ENCODE measurements at regions not wholly inside any gene's neighbourhood (a gene's known extent, or its start where the extent isn't known, plus 50 kb on each side); places are given as distances from the start of the nearest gene placed in this dataset.
"Not testable (repeated sequence)": the region's sequence is repeated elsewhere in the genome, so short reads cannot be mapped to it uniquely, and the experiment has no call there.

- FAIRE-seq, result no peak
- no peak for DNase-seq (ENCODE audit: insufficient read length, low spot score)
These were observed 554.4 kb downstream of the IGSF11 start for GRCh38 chr3:118480101-118480860.

GRCh38 chr3:118485693-118486092 is 549.0 kb downstream of the IGSF11 start:
- DNase-seq (ENCODE audit: insufficient read length, low spot score) (no peak), FAIRE-seq (no peak)

- FAIRE-seq (no peak), DNase-seq (ENCODE audit: insufficient read length, low spot score) (no peak)
These were observed 546.9 kb downstream of the IGSF11 start for GRCh38 chr3:118487734-118488133.

- FAIRE-seq (no peak), DNase-seq (ENCODE audit: insufficient read length, low spot score) (no peak)
These were observed 545.9 kb downstream of the IGSF11 start for GRCh38 chr3:118488732-118489131.

GRCh38 chr3:118495206-118495605 is 539.4 kb downstream of the IGSF11 start:
- no peak for DNase-seq (ENCODE audit: insufficient read length, low spot score)
- no peak for FAIRE-seq

- DNase-seq (ENCODE audit: insufficient read length, low spot score) (no peak), FAIRE-seq (no peak)
These were observed 537.4 kb downstream of the IGSF11 start for GRCh38 chr3:118497274-118497673.

GRCh38 chr3:118501152-118501551 is 533.5 kb downstream of the IGSF11 start:
- FAIRE-seq (no peak), DNase-seq (ENCODE audit: insufficient read length, low spot score) (no peak)

GRCh38 chr3:118504906-118505305 is 529.7 kb downstream of the IGSF11 start:
- no peak for FAIRE-seq
- DNase-seq (ENCODE audit: insufficient read length, low spot score), result no peak

GRCh38 chr3:118505784-118506183 is 528.9 kb downstream of the IGSF11 start:
- FAIRE-seq (no peak), DNase-seq (ENCODE audit: insufficient read length, low spot score) (no peak)

GRCh38 chr3:118511402-118511801 is 523.2 kb downstream of the IGSF11 start:
- DNase-seq (ENCODE audit: insufficient read length, low spot score), result no peak
- FAIRE-seq, result no peak

- DNase-seq (ENCODE audit: insufficient read length, low spot score) (no peak), FAIRE-seq (no peak)
These were observed 522.3 kb downstream of the IGSF11 start for GRCh38 chr3:118512301-118512700.

GRCh38 chr3:118525077-118525476 is 509.6 kb downstream of the IGSF11 start:
- DNase-seq (ENCODE audit: insufficient read length, low spot score), result no peak
- FAIRE-seq, result no peak

- FAIRE-seq (no peak), DNase-seq (ENCODE audit: insufficient read length, low spot score) (no peak)
These were observed 507.7 kb downstream of the IGSF11 start for GRCh38 chr3:118526758-118527513.

GRCh38 chr3:118527514-118528044 is 507.1 kb downstream of the IGSF11 start:
- FAIRE-seq, result no peak

GRCh38 chr3:118529554-118529953 is 505.1 kb downstream of the IGSF11 start:
- no peak for DNase-seq (ENCODE audit: insufficient read length, low spot score)
- FAIRE-seq, result no peak

More at GRCh38 chr3:118527514-118528044, 507.1 kb downstream of the IGSF11 start:
- DNase-seq (ENCODE audit: insufficient read length, low spot score), result no peak

GRCh38 chr3:118530350-118530922 is 504.2 kb downstream of the IGSF11 start:
- FAIRE-seq, result no peak
- no peak for DNase-seq (ENCODE audit: insufficient read length, low spot score)

- not testable (repeated sequence) for FAIRE-seq; DNase-seq (ENCODE audit: insufficient read length, low spot score)
These were observed 503.7 kb downstream of the IGSF11 start for GRCh38 chr3:118530927-118531356.

GRCh38 chr3:118531816-118532215 is 502.8 kb downstream of the IGSF11 start:
- no peak for FAIRE-seq
- DNase-seq (ENCODE audit: insufficient read length, low spot score), result no peak

- DNase-seq (ENCODE audit: insufficient read length, low spot score), result no peak
- no peak for FAIRE-seq
These were observed 501.0 kb downstream of the IGSF11 start for GRCh38 chr3:118533676-118534075.

- FAIRE-seq (no peak), DNase-seq (ENCODE audit: insufficient read length, low spot score) (no peak)
These were observed 500.1 kb downstream of the IGSF11 start for GRCh38 chr3:118534519-118534918.

GRCh38 chr3:118536764-118537163 is 497.9 kb downstream of the IGSF11 start:
- DNase-seq (ENCODE audit: insufficient read length, low spot score), result no peak
- FAIRE-seq, result no peak
